HEK293 (cell line): ENCODE measurements at regions not wholly inside any gene's neighbourhood (a gene's known extent, or its start where the extent isn't known, plus 50 kb on each side); places are given as distances from the start of the nearest gene placed in this dataset.

Experiments
- CTCF ChIA-PET: fragments of 350-600 bp; formaldehyde crosslinking; extraction: SDS; loops from one replicate; lab custom pipeline; 2021; ENCODE audit warnings: antibody characterized with exemption; lab: Yijun Ruan, JAX
- POLR2A ChIA-PET: fragments of 300-600 bp; formaldehyde crosslinking; extraction: SDS; loops from one replicate; lab custom pipeline; 2020; ENCODE audit warnings: antibody characterized with exemption, inconsistent platforms; lab: Yijun Ruan, JAX
- H3K27ac ChIP-seq: fragments of 200-500 bp; sonication (Bioruptor generic); 2 replicates; pipeline ENCODE4 v1.5.1; 2014; ENCODE audit warnings: low read depth, low read length, control low read depth, inconsistent platforms; ENCODE audit errors: extremely low read depth
- H3K36me3 ChIP-seq, 2 experiments: fragments of 200-500 bp in 1 of 2; sonication (Bioruptor generic) in 1 of 2; 1 replicate in 1 of 2; 2 replicates in 1 of 2; pipeline ENCODE4 v1.5.1; 2014 to 2017; ENCODE audit warnings: inconsistent platforms in 2 of 2, low read length in 2 of 2; ENCODE audit not compliant: control insufficient read depth in 2 of 2, insufficient read depth in 1 of 2
- H3K4me1 ChIP-seq: fragments of 200-500 bp; sonication (Bioruptor generic); 2 replicates; pipeline ENCODE4 v1.5.1; 2014; ENCODE audit warnings: mild to moderate bottlenecking, low read length, inconsistent platforms; ENCODE audit not compliant: control insufficient read depth, insufficient read depth
- H3K4me3 ChIP-seq: 2 replicates; pipeline ENCODE4 v1.5.1; 2011; ENCODE audit warnings: low read depth, mild to moderate bottlenecking, control low read depth, low read length, moderate library complexity
- H3K9me3 ChIP-seq: fragments of 200-500 bp; sonication (Bioruptor generic); 2 replicates; pipeline ENCODE4 v1.5.1; 2014; ENCODE audit warnings: low read depth, low read length, inconsistent platforms; ENCODE audit not compliant: control insufficient read depth, insufficient read depth
- ATF2 ChIP-seq: fragments of 450-650 bp; formaldehyde crosslinking; IDR thresholded peaks from 2 replicates; pipeline ENCODE4 v1.5.1; 2016; ENCODE audit warnings: missing biosample characterization, missing genetic modification characterization, low read depth
- BCL11B ChIP-seq: fragments of 450-650 bp; formaldehyde crosslinking; IDR thresholded peaks from 2 replicates; pipeline ENCODE4 v1.5.1; 2016; ENCODE audit warnings: low read depth, missing biosample characterization, missing genetic modification characterization
- BCL6B ChIP-seq: fragments of 450-650 bp; formaldehyde crosslinking; IDR thresholded peaks from 2 replicates; pipeline ENCODE4 v1.5.1; 2017; ENCODE audit warnings: missing biosample characterization, missing genetic modification characterization
- GLI4 ChIP-seq: fragments of 450-650 bp; formaldehyde crosslinking; IDR thresholded peaks from 2 replicates; pipeline ENCODE4 v1.5.1; 2016; ENCODE audit warnings: missing biosample characterization, missing genetic modification characterization
- KLF8 ChIP-seq: fragments of 450-650 bp; formaldehyde crosslinking; IDR thresholded peaks from 2 replicates; pipeline ENCODE4 v1.5.1; 2016; ENCODE audit warnings: missing biosample characterization, missing genetic modification characterization
- MZF1 ChIP-seq: fragments of 450-650 bp; formaldehyde crosslinking; IDR thresholded peaks from 2 replicates; pipeline ENCODE4 v1.5.1; 2017; ENCODE audit warnings: missing biosample characterization, missing genetic modification characterization, borderline replicate concordance
- RBAK ChIP-seq: fragments of 450-650 bp; formaldehyde crosslinking; IDR thresholded peaks from 2 replicates; pipeline ENCODE4 v1.5.1; 2016; ENCODE audit warnings: missing biosample characterization, missing genetic modification characterization
- ZBTB1 ChIP-seq: fragments of 450-650 bp; formaldehyde crosslinking; IDR thresholded peaks from 2 replicates; pipeline ENCODE4 v1.5.1; 2016; ENCODE audit warnings: missing biosample characterization, missing genetic modification characterization
- ZBTB7A ChIP-seq: fragments of 450-650 bp; formaldehyde crosslinking; IDR thresholded peaks from 2 replicates; pipeline ENCODE4 v1.5.1; 2016; ENCODE audit warnings: low read depth, missing biosample characterization, missing genetic modification characterization
- ZFP41 ChIP-seq: fragments of 450-650 bp; formaldehyde crosslinking; IDR thresholded peaks from 2 replicates; pipeline ENCODE4 v1.5.1; 2016; ENCODE audit warnings: missing biosample characterization, missing genetic modification characterization, borderline replicate concordance
- ZNF223 ChIP-seq: fragments of 450-650 bp; formaldehyde crosslinking; IDR thresholded peaks from 2 replicates; pipeline ENCODE4 v1.5.1; 2016; ENCODE audit warnings: missing biosample characterization, missing genetic modification characterization
- ZNF292 ChIP-seq: fragments of 450-650 bp; formaldehyde crosslinking; IDR thresholded peaks from 2 replicates; pipeline ENCODE4 v1.5.1; 2016; ENCODE audit warnings: low read depth, missing biosample characterization, missing genetic modification characterization, borderline replicate concordance
- ZNF311 ChIP-seq: fragments of 450-650 bp; formaldehyde crosslinking; IDR thresholded peaks from 2 replicates; pipeline ENCODE4 v1.5.1; 2017; ENCODE audit warnings: missing biosample characterization, missing genetic modification characterization, borderline replicate concordance
- ZNF341 ChIP-seq: fragments of 450-650 bp; formaldehyde crosslinking; IDR thresholded peaks from 2 replicates; pipeline ENCODE4; 2016; ENCODE audit warnings: low read depth, missing biosample characterization, missing genetic modification characterization
- ZNF555 ChIP-seq: fragments of 450-650 bp; formaldehyde crosslinking; conservative IDR thresholded peaks from 2 replicates; pipeline ENCODE4 v1.5.1; 2017; ENCODE audit warnings: missing biosample characterization, mild to moderate bottlenecking, missing genetic modification characterization, inconsistent platforms
- ZNF626 ChIP-seq: fragments of 450-650 bp; sonication (Bioruptor Pico); formaldehyde crosslinking; IDR thresholded peaks from 2 replicates; pipeline ENCODE4 v1.5.1; 2018; ENCODE audit warnings: missing biosample characterization, missing genetic modification characterization, inconsistent platforms
- ZNF768 ChIP-seq: fragments of 450-650 bp; formaldehyde crosslinking; IDR thresholded peaks from 2 replicates; pipeline ENCODE4 v1.5.1; 2018; ENCODE audit warnings: missing biosample characterization, mild to moderate bottlenecking, missing genetic modification characterization
- ZNF792 ChIP-seq: fragments of 450-650 bp; formaldehyde crosslinking; IDR thresholded peaks from 2 replicates; pipeline ENCODE4 v1.5.1; 2016; ENCODE audit warnings: missing biosample characterization, missing genetic modification characterization

- CTCF ChIA-PET = interaction anchor here (1.1 kb wide), 1 partner anchor 161 kb away, joined by 4 read pairs; no protein-coding TSS in a partner anchor
- POLR2A ChIA-PET = interaction anchor here (0.7 kb wide), 1 partner anchor 79 kb away, joined by 3 read pairs; no protein-coding TSS in a partner anchor
These were observed 153.3 kb downstream of the COL6A3 start for GRCh38 chr2:237260686-237261085.

GRCh38 chr2:237261327-237261726, 152.6 kb downstream of the COL6A3 start:
- H3K4me3 ChIP-seq = no peak overlapping the region
- no peak for TF ChIP-seq ZNF292 (tag by site-specific recombination)
- no peak for TF ChIP-seq ZNF626 (tag by site-specific recombination)
- no peak for TF ChIP-seq ZBTB7A (tag by site-specific recombination)
- TF ChIP-seq MZF1 (tag by site-specific recombination) = no peak
- no peak for TF ChIP-seq ZNF792 (tag by site-specific recombination)
- no peak for TF ChIP-seq BCL11B (tag by site-specific recombination)
- TF ChIP-seq BCL6B (tag by site-specific recombination) = no peak
- TF ChIP-seq RBAK = no peak
- TF ChIP-seq, all 188 proteins: peak for 0
- Histone ChIP-seq H3K9me3 (no peaks in the 10 kb centered on the region), H3K27ac (no peak overlapping the region), H3K36me3 (no peaks in the 10 kb centered on the region), H3K4me1 (no peaks in the 10 kb centered on the region)
- ChIA-PET CTCF (interaction anchor here (1.1 kb wide), 1 partner anchor 17 kb away, joined by 3 read pairs; no protein-coding TSS in a partner anchor), POLR2A (no interaction called here)

More at GRCh38 chr2:237260686-237261085, 153.3 kb downstream of the COL6A3 start:
- Histone ChIP-seq H3K4me3 (no peak overlapping the region), H3K4me1 (no peaks in the 10 kb centered on the region), H3K36me3 (no peaks in the 10 kb centered on the region), H3K9me3 (no peaks in the 10 kb centered on the region), H3K27ac (no peak overlapping the region)
- no peak for TF ChIP-seq ATF2 (tag by site-specific recombination)
- TF ChIP-seq ZBTB1 (tag by site-specific recombination) = no peak
- no peak for TF ChIP-seq ZNF768 (tag by site-specific recombination)
- TF ChIP-seq ZNF223 = no peak
- no peak for TF ChIP-seq GLI4
- no peak for TF ChIP-seq ZNF311 (tag by site-specific recombination)
- TF ChIP-seq MZF1 (tag by site-specific recombination) = no peak
- no peak for TF ChIP-seq ZNF555
- no peak for TF ChIP-seq KLF8

- Histone ChIP-seq H3K9me3 (no peaks in the 10 kb centered on the region), H3K4me1 (no peaks in the 10 kb centered on the region), H3K36me3 (no peaks in the 10 kb centered on the region), H3K27ac (no peak overlapping the region), H3K4me3 (no peak overlapping the region)
- ChIA-PET CTCF (no interaction called here), POLR2A (no interaction called here)
- TF ChIP-seq ZFP41 (tag by site-specific recombination) (no peak), ZNF341 (tag by site-specific recombination) (peak; percentile 54), ZNF626 (tag by site-specific recombination) (peak; percentile 42; the same call in 1 of the 2 replicates)
These were observed 150.9 kb downstream of the COL6A3 start for GRCh38 chr2:237262838-237263771.
